ENCODE measurements at regions not wholly inside any gene's neighbourhood (a gene's known extent, or its start where the extent isn't known, plus 50 kb on each side); places are given as distances from the start of the nearest gene placed in this dataset.

GRCh38 chr10:88161756-88162155 is 298.3 kb downstream of the PTEN start:
- H3K27me3 ChIP-seq: no peaks in the 10 kb centered on the region
- no peaks in the 10 kb centered on the region for H3K36me3 ChIP-seq
- TF ChIP-seq, protein P1, sequence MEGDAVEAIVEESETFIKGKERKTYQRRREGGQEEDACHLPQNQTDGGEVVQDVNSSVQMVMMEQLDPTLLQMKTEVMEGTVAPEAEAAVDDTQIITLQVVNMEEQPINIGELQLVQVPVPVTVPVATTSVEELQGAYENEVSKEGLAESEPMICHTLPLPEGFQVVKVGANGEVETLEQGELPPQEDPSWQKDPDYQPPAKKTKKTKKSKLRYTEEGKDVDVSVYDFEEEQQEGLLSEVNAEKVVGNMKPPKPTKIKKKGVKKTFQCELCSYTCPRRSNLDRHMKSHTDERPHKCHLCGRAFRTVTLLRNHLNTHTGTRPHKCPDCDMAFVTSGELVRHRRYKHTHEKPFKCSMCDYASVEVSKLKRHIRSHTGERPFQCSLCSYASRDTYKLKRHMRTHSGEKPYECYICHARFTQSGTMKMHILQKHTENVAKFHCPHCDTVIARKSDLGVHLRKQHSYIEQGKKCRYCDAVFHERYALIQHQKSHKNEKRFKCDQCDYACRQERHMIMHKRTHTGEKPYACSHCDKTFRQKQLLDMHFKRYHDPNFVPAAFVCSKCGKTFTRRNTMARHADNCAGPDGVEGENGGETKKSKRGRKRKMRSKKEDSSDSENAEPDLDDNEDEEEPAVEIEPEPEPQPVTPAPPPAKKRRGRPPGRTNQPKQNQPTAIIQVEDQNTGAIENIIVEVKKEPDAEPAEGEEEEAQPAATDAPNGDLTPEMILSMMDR (IDR thresholded peaks at IDR 0.05; ENCODE audit: low read depth, low read length): no peak
- peaks cover 12% of the 10 kb centered on the region for H3K4me1 ChIP-seq
- H3K9me3 ChIP-seq: no peaks in the 10 kb centered on the region
- no peak for DNase-seq
- no peak overlapping the region for H3K4me3 ChIP-seq (ENCODE audit: low read depth, low read length)

- no peak for DNase-seq
- no peak overlapping the region for H3K4me3 ChIP-seq (ENCODE audit: low read depth, low read length)
- H3K4me1 ChIP-seq: peaks cover 12% of the 10 kb centered on the region
- no peaks in the 10 kb centered on the region for H3K9me3 ChIP-seq
- no peaks in the 10 kb centered on the region for H3K27me3 ChIP-seq
- TF ChIP-seq, protein P1 (IDR thresholded peaks at IDR 0.05; ENCODE audit: low read depth, low read length): no peak
- no peaks in the 10 kb centered on the region for H3K36me3 ChIP-seq
Observed at GRCh38 chr10:88162852-88163251, 299.4 kb downstream of the PTEN start.

DNA sequence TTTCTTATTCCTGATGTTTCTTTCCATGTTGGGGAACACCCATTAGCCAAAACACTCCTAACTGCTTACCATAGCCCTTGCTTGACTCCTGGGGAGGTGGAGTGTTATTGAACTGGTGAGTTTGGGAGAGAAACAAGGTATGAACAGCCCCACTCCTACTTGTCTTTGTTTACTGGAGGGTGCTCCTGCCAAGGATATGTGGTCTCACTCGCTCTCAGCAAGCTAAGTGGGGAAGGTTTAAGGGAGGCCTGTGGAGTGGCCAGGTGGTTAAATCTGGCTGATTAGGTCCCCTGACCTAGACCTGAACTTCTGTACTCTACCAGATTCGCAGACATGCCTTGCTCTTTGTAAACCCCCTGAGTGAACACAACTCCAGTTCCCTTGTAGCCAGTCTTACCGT is 300.1 kb downstream of the PTEN start:
- H3K4me1 ChIP-seq: peaks cover 12% of the 10 kb centered on the region
- TF ChIP-seq, protein P1 (IDR thresholded peaks at IDR 0.05; ENCODE audit: low read depth, low read length): no peak
- no peaks in the 10 kb centered on the region for H3K36me3 ChIP-seq
- H3K27me3 ChIP-seq: no peaks in the 10 kb centered on the region
- no peak overlapping the region for H3K4me3 ChIP-seq (ENCODE audit: low read depth, low read length)
- DNase-seq: no peak
- H3K9me3 ChIP-seq: no peaks in the 10 kb centered on the region

DNA sequence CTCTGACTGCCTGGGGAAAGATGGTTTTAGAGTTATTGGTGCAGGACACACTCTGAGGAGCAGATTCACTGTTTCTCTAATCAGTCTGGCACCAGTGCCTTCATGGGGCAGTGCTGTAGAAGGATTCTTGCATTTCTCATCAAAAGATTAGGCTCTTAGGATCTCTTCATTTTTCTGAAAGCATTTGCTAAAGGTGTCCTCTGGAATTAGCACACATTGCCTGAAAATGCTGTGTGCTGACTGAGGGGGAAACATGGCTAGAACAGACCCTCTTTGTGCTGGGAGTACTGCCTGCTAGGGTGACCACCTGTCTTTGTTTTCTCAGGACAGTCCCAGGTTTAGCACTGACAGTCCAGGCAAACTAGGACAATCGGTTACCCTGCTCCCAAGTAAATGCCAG is 301.0 kb downstream of the PTEN start:
- H3K36me3 ChIP-seq: no peaks in the 10 kb centered on the region
- TF ChIP-seq, protein P1 (IDR thresholded peaks at IDR 0.05; ENCODE audit: low read depth, low read length): no peak
- DNase-seq: no peak
- no peaks in the 10 kb centered on the region for H3K9me3 ChIP-seq
- no peak overlapping the region for H3K4me3 ChIP-seq (ENCODE audit: low read depth, low read length)
- peaks cover 12% of the 10 kb centered on the region for H3K4me1 ChIP-seq
- H3K27me3 ChIP-seq: no peaks in the 10 kb centered on the region

- Histone ChIP-seq H3K27me3 (no peaks in the 10 kb centered on the region), H3K36me3 (no peaks in the 10 kb centered on the region), H3K4me1 (peaks cover 11% of the 10 kb centered on the region), H3K4me3 (ENCODE audit: low read depth, low read length) (no peak overlapping the region), H3K9me3 (no peaks in the 10 kb centered on the region)
- DNase-seq: no peak
- TF ChIP-seq, protein P1 (IDR thresholded peaks at IDR 0.05; ENCODE audit: low read depth, low read length): no peak
Observed at GRCh38 chr10:88165849-88166271, 302.4 kb downstream of the PTEN start.

DNA sequence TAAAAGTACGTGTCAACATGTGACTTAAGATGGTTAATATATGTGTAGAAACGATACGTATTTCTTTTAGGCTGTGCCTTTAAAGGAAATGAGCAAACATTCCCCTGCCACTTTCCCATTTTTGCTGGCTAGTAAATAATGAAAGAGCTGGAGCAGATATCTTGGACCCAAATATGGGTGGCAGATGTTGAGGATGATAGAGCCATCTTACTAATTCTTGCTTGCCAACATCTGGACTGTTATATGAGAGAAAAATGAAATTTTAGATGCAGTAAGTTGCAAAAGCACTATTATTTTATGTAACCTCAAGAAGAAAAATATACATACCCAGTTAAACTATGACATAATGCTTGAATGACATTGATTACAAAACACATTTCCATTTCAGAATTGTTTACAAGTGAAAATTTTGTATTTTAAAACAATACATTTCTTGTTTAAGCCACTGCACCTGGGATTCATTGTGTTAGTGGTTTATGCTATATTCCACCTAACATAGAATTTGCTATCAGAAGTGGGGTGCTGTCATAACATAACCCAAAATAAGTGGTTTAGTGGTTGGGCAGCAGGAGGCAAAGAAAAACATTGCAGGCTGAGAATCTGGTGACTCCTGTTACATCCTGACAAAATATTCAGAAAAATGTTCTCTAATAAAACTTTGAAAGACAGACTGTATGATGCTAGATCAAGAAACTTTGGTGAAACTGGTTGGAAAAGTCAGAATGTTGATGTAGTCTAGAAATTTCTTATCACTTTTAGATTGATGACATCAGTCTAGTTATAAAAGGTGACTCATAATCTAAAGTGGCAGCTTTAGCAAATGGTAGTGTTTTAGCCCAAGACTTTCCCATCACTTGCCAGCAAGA is 305.0 kb downstream of the PTEN start:
- H3K4me3 ChIP-seq (ENCODE audit: low read depth, low read length): no peak overlapping the region
- no peaks in the 10 kb centered on the region for H3K9me3 ChIP-seq
- H3K4me1 ChIP-seq: no peaks in the 10 kb centered on the region; the same call in 1 of the 2 replicates
- TF ChIP-seq, protein P1 (IDR thresholded peaks at IDR 0.05; ENCODE audit: low read depth, low read length): no peak
- no peak for DNase-seq
- H3K27me3 ChIP-seq: no peaks in the 10 kb centered on the region
- H3K36me3 ChIP-seq: no peaks in the 10 kb centered on the region
